Transverse colon (tissue), 4 donors: ENCODE measurements at regions not wholly inside any gene's neighbourhood (a gene's known extent, or its start where the extent isn't known, plus 50 kb on each side); places are given as distances from the start of the nearest gene placed in this dataset.

Experiments
- POLR2AphosphoS5 ChIP-seq, 3 donors: sonication (generic); formaldehyde crosslinking; IDR thresholded peaks; one replicate each; pipeline ENCODE4 v1.6.1; 2016; ENCODE audit warnings: antibody characterized with exemption in 3 of 3
- TF ChIP-seq, protein P1 (sequence below), 5 experiments: fragments of 200-600 bp in 3 of 5; fragments of 450-650 bp in 2 of 5; sonication (generic) in 3 of 5; IDR thresholded peaks; 1 replicate in 2 of 5; 2 replicates in 3 of 5; pipeline ENCODE4 v1.5.1; 2016 to 2017; ENCODE audit warnings: antibody characterized with exemption in 5 of 5, inconsistent platforms in 3 of 5, mild to moderate bottlenecking in 2 of 5, moderate library complexity in 1 of 5

DNA sequence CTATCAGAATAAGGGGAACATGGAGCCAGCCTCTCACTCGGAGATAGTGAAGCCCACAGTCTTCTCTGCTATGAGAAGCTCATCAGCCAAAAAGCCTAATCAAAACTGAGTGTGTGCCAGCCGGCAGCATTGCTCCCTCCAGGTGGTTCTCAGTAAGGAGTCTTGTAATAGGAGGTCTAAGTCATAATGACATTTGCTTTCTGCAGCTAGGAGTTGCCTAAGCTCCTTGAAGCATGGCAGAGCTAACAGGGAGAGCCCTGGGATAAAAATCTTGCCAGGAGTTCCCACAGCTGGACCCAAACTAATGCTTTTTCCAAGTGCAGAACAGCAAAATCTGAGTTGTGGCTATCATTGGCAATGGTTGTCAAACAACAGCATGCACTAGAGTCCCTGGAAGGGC, 245.2 kb downstream of the SPATA18 start:
- TF ChIP-seq, protein P1, sequence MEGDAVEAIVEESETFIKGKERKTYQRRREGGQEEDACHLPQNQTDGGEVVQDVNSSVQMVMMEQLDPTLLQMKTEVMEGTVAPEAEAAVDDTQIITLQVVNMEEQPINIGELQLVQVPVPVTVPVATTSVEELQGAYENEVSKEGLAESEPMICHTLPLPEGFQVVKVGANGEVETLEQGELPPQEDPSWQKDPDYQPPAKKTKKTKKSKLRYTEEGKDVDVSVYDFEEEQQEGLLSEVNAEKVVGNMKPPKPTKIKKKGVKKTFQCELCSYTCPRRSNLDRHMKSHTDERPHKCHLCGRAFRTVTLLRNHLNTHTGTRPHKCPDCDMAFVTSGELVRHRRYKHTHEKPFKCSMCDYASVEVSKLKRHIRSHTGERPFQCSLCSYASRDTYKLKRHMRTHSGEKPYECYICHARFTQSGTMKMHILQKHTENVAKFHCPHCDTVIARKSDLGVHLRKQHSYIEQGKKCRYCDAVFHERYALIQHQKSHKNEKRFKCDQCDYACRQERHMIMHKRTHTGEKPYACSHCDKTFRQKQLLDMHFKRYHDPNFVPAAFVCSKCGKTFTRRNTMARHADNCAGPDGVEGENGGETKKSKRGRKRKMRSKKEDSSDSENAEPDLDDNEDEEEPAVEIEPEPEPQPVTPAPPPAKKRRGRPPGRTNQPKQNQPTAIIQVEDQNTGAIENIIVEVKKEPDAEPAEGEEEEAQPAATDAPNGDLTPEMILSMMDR (IDR thresholded peaks at IDR 0.05) = no peak
- no peak for TF ChIP-seq POLR2AphosphoS5 (IDR thresholded peaks at IDR 0.05)
